H1 (cell line): ENCODE measurements at regions not wholly inside any gene's neighbourhood (a gene's known extent, or its start where the extent isn't known, plus 50 kb on each side); places are given as distances from the start of the nearest gene placed in this dataset.

ENCODE experiments used
- ATF3 ChIP-seq: IDR thresholded peaks from 2 replicates; pipeline ENCODE4 v1.6.1; 2011; ENCODE audit warnings: low read depth, mild to moderate bottlenecking, low read length; ENCODE audit not compliant: insufficient read depth
- CHD1 ChIP-seq: IDR thresholded peaks from 2 replicates; pipeline ENCODE4 v1.6.1; 2012; ENCODE audit warnings: low read depth, low read length, improper control_type of control experiment
- CHD7 ChIP-seq: fragments of 300-600 bp; sonication (generic); IDR thresholded peaks from 2 replicates; pipeline ENCODE4 v1.7.1; 2012; ENCODE audit warnings: low read length, moderate library complexity, mild to moderate bottlenecking, inconsistent platforms; ENCODE audit not compliant: insufficient replicate concordance
- EGR1 ChIP-seq: IDR thresholded peaks from 2 replicates; pipeline ENCODE4 v1.6.1; 2011; ENCODE audit warnings: low read depth, low read length, borderline replicate concordance
- GABPA ChIP-seq: IDR thresholded peaks from 2 replicates; pipeline ENCODE4 v1.6.1; 2011; ENCODE audit warnings: mild to moderate bottlenecking, low read length, moderate library complexity, borderline replicate concordance; ENCODE audit not compliant: insufficient read depth
- HDAC2 ChIP-seq, 2 experiments: fragments of 300-600 bp in 1 of 2; sonication (generic) in 1 of 2; IDR thresholded peaks; 2 replicates each; pipeline ENCODE4 v1.6.1; 2011 to 2012; ENCODE audit warnings: low read depth in 2 of 2, low read length in 2 of 2, mild to moderate bottlenecking in 2 of 2, moderate library complexity in 2 of 2, borderline replicate concordance in 1 of 2, inconsistent platforms in 1 of 2
- PHF8 ChIP-seq: fragments of 200-600 bp; sonication (generic); conservative IDR thresholded peaks from 2 replicates; pipeline ENCODE4 v1.7.1; 2012; ENCODE audit warnings: low read depth, mild to moderate bottlenecking, inconsistent platforms, low read length, moderate library complexity
- POU5F1 ChIP-seq: IDR thresholded peaks from 2 replicates; pipeline ENCODE4 v1.6.1; 2011; ENCODE audit warnings: low read depth, mild to moderate bottlenecking, low read length, moderate library complexity
- RFX5 ChIP-seq: IDR thresholded peaks from 2 replicates; pipeline ENCODE4 v1.6.1; 2011; ENCODE audit warnings: low read depth, low read length, improper control_type of control experiment, borderline replicate concordance
- TF ChIP-seq, protein P1 (sequence below): IDR thresholded peaks from 2 replicates; pipeline ENCODE4 v1.6.1; 2012; ENCODE audit warnings: inconsistent platforms

DNA sequence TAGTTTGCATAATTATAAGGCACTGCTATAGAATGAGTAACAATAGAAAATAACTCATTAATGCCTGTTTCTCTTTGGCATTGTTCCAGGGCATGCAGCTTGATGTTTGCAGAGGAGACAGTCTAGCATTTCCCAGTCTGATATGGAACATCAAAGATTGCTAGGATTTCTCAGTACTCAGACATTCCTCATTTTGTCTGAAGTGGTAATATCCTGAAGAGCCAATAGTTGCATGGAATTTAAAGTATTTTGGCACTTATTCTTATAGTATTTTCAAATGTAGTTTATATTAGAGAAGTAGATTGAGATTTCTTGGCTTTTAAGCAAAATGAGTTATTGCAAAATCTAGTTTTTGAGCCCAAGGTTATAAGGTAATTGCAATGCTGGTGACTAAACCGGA lies 337.3 kb upstream of the E2F7 start (continued):
- TF ChIP-seq, protein P1, sequence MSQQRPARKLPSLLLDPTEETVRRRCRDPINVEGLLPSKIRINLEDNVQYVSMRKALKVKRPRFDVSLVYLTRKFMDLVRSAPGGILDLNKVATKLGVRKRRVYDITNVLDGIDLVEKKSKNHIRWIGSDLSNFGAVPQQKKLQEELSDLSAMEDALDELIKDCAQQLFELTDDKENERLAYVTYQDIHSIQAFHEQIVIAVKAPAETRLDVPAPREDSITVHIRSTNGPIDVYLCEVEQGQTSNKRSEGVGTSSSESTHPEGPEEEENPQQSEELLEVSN, result no peak
- no peak for TF ChIP-seq CHD7
- TF ChIP-seq GABPA, result no peak
- no peak for TF ChIP-seq RFX5
- no peak for TF ChIP-seq HDAC2 (IDR thresholded peaks at IDR 0.05; ENCODE audit: borderline replicate concordance in 1 of 2, low read depth in 2 of 2, low read length in 2 of 2)
- TF ChIP-seq PHF8, result no peak
- no peak for TF ChIP-seq POU5F1
- TF ChIP-seq CHD1, result no peak
- TF ChIP-seq EGR1, result no peak
- TF ChIP-seq ATF3, result no peak
